ENCODE measurements at regions not wholly inside any gene's neighbourhood (a gene's known extent, or its start where the extent isn't known, plus 50 kb on each side); places are given as distances from the start of the nearest gene placed in this dataset.

- no peak for TF ChIP-seq CTCF (IDR thresholded peaks at IDR 0.05)
- TF ChIP-seq POLR2AphosphoS5 (IDR thresholded peaks at IDR 0.05; ENCODE audit: low read depth, low read length): no peak
Observed at GRCh38 chr17:70232466-70232865, 63.1 kb downstream of the KCNJ2 start.

Measured in Panc1 (cell line).